ENCODE measurements at regions not wholly inside any gene's neighbourhood (a gene's known extent, or its start where the extent isn't known, plus 50 kb on each side); places are given as distances from the start of the nearest gene placed in this dataset.

- Histone ChIP-seq H3K27ac (ENCODE audit: low read depth in 1 of 2, low read length in 1 of 2) (no peak overlapping the region), H3K4me3 (no peak overlapping the region), H3K4me1 (ENCODE audit: control insufficient read depth in 5 of 5, insufficient read depth in 5 of 5, low read length in 5 of 5) (no peaks in the 10 kb centered on the region), H3K27me3 (ENCODE audit: control insufficient read depth in 3 of 3, insufficient read depth in 3 of 3, low read length in 2 of 3) (no peaks in the 10 kb centered on the region), H3K36me3 (ENCODE audit: control insufficient read depth in 4 of 4, insufficient read depth in 4 of 4, low read length in 4 of 4) (no peaks in the 10 kb centered on the region), H3K9ac (ENCODE audit: insufficient read depth in 1 of 2, low read length in 2 of 2) (no peak overlapping the region), H3K9me3 (ENCODE audit: control insufficient read depth in 4 of 4, insufficient read depth in 3 of 4, low read length in 3 of 4) (no peaks in the 10 kb centered on the region)
- DNase-seq (no peak), ATAC-seq (ENCODE audit: insufficient read depth, low FRiP score) (no peak)
- whole genome bisulfite sequencing, 2 donors: 13% methylated on average over 2 of the region's 2 CpGs
- no peak for TF ChIP-seq CTCF (IDR thresholded peaks at IDR 0.05; ENCODE audit: control extremely low read depth, extremely low read depth)
Measured at GRCh38 chrX:88101968-88102367, 584.4 kb downstream of the KLHL4 start.

- ATAC-seq (ENCODE audit: insufficient read depth, low FRiP score) (no peak), DNase-seq (peak in 2 of 3 donors; percentile 8 to 15)
- H3K9ac ChIP-seq (ENCODE audit: insufficient read depth in 1 of 2, low read length in 2 of 2): no peak overlapping the region
- no peak for TF ChIP-seq CTCF (IDR thresholded peaks at IDR 0.05; ENCODE audit: control extremely low read depth, extremely low read depth)
- no peak overlapping the region for H3K4me3 ChIP-seq
- no peak overlapping the region for H3K27ac ChIP-seq (ENCODE audit: low read depth in 1 of 2, low read length in 1 of 2)
- H3K36me3 ChIP-seq (ENCODE audit: control insufficient read depth in 4 of 4, insufficient read depth in 4 of 4, low read length in 4 of 4): no peaks in the 10 kb centered on the region
- peaks cover 0 to 7% (median 2%) of the 10 kb centered on the region in 3 donors for H3K27me3 ChIP-seq (ENCODE audit: control insufficient read depth in 3 of 3, insufficient read depth in 3 of 3, low read length in 2 of 3)
- no peaks in the 10 kb centered on the region for H3K9me3 ChIP-seq (ENCODE audit: control insufficient read depth in 4 of 4, insufficient read depth in 3 of 4, low read length in 3 of 4)
- H3K4me1 ChIP-seq (ENCODE audit: control insufficient read depth in 5 of 5, insufficient read depth in 5 of 5, low read length in 5 of 5): no peaks in the 10 kb centered on the region
- WGBS, 2 donors: 21 to 24% methylated on average over 3 of the region's 3 CpGs
Measured at GRCh38 chrX:88135735-88136134, 611.3 kb upstream of the CPXCR1 start.

GRCh38 chrX:88136328-88136727, 610.7 kb upstream of the CPXCR1 start:
- DNase-seq (peak in 1 of 3 donors; percentile 0), ATAC-seq (ENCODE audit: insufficient read depth, low FRiP score) (no peak)
- Histone ChIP-seq H3K27ac (ENCODE audit: low read depth in 1 of 2, low read length in 1 of 2) (no peak overlapping the region), H3K36me3 (ENCODE audit: control insufficient read depth in 4 of 4, insufficient read depth in 4 of 4, low read length in 4 of 4) (no peaks in the 10 kb centered on the region), H3K4me1 (ENCODE audit: control insufficient read depth in 5 of 5, insufficient read depth in 5 of 5, low read length in 5 of 5) (no peaks in the 10 kb centered on the region), H3K27me3 (ENCODE audit: control insufficient read depth in 3 of 3, insufficient read depth in 3 of 3, low read length in 2 of 3) (peaks cover 0 to 7% (median 2%) of the 10 kb centered on the region in 3 donors), H3K9ac (ENCODE audit: insufficient read depth in 1 of 2, low read length in 2 of 2) (no peak overlapping the region), H3K9me3 (ENCODE audit: control insufficient read depth in 4 of 4, insufficient read depth in 3 of 4, low read length in 3 of 4) (no peaks in the 10 kb centered on the region), H3K4me3 (no peak overlapping the region)
- 56 to 59% methylated on average over 3 of the region's 3 CpGs for WGBS, 2 donors
- TF ChIP-seq CTCF (IDR thresholded peaks at IDR 0.05; ENCODE audit: control extremely low read depth, extremely low read depth): no peak

GRCh38 chrX:88146577-88146976, 600.4 kb upstream of the CPXCR1 start:
- no peak for ATAC-seq (ENCODE audit: insufficient read depth, low FRiP score)
- TF ChIP-seq CTCF (IDR thresholded peaks at IDR 0.05; ENCODE audit: control extremely low read depth, extremely low read depth): no peak
- no peak overlapping the region for H3K4me3 ChIP-seq

More at GRCh38 chrX:88146577-88146976, 600.4 kb upstream of the CPXCR1 start:
- H3K9ac ChIP-seq (ENCODE audit: insufficient read depth in 1 of 2, low read length in 2 of 2): no peak overlapping the region
- H3K9me3 ChIP-seq (ENCODE audit: control insufficient read depth in 4 of 4, insufficient read depth in 3 of 4, low read length in 3 of 4): peaks cover 0 to 6% (median 0%) of the 10 kb centered on the region in 4 donors
- no peaks in the 10 kb centered on the region for H3K4me1 ChIP-seq (ENCODE audit: control insufficient read depth in 5 of 5, insufficient read depth in 5 of 5, low read length in 5 of 5)
- no peak overlapping the region for H3K27ac ChIP-seq (ENCODE audit: low read depth in 1 of 2, low read length in 1 of 2)
- DNase-seq: no peak
- H3K36me3 ChIP-seq (ENCODE audit: control insufficient read depth in 4 of 4, insufficient read depth in 4 of 4, low read length in 4 of 4): no peaks in the 10 kb centered on the region
- peaks cover 0 to 9% (median 8%) of the 10 kb centered on the region in 3 donors for H3K27me3 ChIP-seq (ENCODE audit: control insufficient read depth in 3 of 3, insufficient read depth in 3 of 3, low read length in 2 of 3)
- WGBS, 2 donors: 94 to 96% methylated on average over 1 of the region's 1 CpG

Measured in lung (tissue), 11 donors.